ENCODE measurements at regions not wholly inside any gene's neighbourhood (a gene's known extent, or its start where the extent isn't known, plus 50 kb on each side); places are given as distances from the start of the nearest gene placed in this dataset.
A peak's percentile ranks its signal among the peaks of the same experiment; 100 is the strongest.

- DNase-seq, result peak; percentile 48 to 75
Observed at GRCh38 chr3:29201604-29202003, 79.3 kb upstream of the RBMS3 start.

DNA sequence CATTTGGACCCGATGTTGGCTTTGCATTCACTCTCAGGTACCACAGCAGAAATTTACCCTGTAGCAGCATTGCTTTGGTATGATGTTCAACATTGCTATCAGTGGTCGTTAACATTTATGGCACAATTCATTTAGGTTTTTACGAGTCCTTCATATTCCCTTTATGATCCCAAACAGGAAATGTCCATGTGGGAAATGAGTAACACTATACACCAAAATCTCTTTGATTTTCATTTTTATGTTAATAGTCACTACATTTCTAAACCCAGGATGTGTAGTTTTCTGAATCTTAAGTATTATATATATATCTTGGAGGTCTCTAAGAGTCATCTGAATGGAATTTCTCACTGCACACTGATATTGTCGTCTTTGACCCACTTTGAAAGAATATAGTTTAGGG, 78.5 kb upstream of the RBMS3 start:
- DNase-seq, result no peak

- DNase-seq, result no peak
Observed at GRCh38 chr3:29203851-29204250, 77.0 kb upstream of the RBMS3 start.

DNA sequence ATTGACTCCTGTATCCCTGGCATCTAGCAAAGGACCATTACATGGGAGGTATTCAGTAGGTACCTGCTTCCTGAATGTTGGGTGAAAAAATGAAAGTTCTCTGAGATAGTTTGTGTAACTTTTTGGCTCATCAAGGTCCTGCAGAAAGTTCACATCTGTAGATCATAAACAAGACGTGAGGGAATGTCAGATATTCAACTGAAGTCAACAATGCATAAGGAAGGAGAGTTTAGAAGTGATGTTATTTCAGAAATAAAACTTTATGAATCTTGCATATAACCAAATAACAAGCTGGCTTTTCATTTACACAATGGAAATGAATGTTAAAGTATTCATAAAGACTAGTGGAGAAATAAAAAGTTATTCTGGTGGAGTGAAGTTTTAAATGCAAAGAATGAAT, 73.4 kb upstream of the RBMS3 start:
- no peak for DNase-seq

GRCh38 chr3:29212789-29213433, 68.0 kb upstream of the RBMS3 start:
- no peak for DNase-seq

DNA sequence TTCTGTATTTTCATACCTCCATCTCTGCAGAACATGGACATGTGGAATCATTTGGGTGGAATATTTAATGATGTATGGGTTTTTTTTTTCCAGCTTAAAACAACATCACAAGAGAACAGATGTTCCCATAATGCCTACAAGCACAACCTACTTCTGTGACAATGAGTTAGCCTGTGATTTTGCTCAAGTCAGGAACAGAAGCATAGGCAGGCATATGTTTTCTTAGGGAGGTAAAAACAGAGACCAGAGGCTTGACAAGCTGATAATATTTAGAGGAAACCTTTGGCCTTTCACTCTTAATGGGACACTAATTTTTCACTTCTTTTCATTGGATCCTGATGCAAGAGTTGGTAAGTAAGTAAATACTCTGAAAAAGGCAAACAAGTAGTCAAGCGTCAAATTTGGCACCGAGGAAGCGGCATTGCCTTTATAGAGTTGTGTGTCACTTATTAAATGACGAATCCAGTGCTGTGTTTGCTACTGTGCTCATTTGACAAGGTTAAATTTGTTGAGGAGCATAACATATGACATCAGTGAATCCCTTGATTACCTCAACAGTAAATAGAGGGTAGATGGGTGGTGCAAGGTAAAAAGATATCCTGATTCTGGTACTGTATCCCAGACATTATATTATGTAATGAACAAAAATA, 66.7 kb upstream of the RBMS3 start:
- no peak for DNase-seq

- no peak for DNase-seq
Observed at GRCh38 chr3:29215948-29216347, 64.9 kb upstream of the RBMS3 start.

- DNase-seq, result peak in 1 of 2 experiments; percentile 31
Observed at GRCh38 chr3:29226706-29227105, 54.2 kb upstream of the RBMS3 start.

- DNase-seq, result no peak
Observed at GRCh38 chr3:29227307-29227706, 53.6 kb upstream of the RBMS3 start.

All from NCI-H446 (cell line).